Right lobe of liver (tissue), 6 donors: ENCODE measurements at regions not wholly inside any gene's neighbourhood (a gene's known extent, or its start where the extent isn't known, plus 50 kb on each side); places are given as distances from the start of the nearest gene placed in this dataset.

Source experiments
- ATAC-seq, 4 donors: fragments of 200-7000 bp; cut with Tn5 transposase; one replicate each; pipeline ENCODE4 v1.9.1; 2020; ENCODE audit warnings: mild to moderate bottlenecking in 4 of 4, moderate library complexity in 4 of 4
- DNase-seq, 3 donors: peaks; one replicate each; pipeline ENCODE4 v3.0.0-alpha.2; 2020
- H3K27ac ChIP-seq, 3 donors: fragments of 200-600 bp; one replicate each; pipeline ENCODE4 v1.8.0; 2022
- H3K27me3 ChIP-seq, 2 donors: fragments of 200-600 bp; one replicate each; pipeline ENCODE4 v1.8.0; 2022
- H3K36me3 ChIP-seq, 4 donors: fragments of 200-600 bp; sonication (generic) in 1 of 4; one replicate each; pipeline versions ENCODE4 v1.5.1 to v1.8.0; 2017 to 2022; ENCODE audit warnings: control low read depth in 1 of 4
- H3K4me1 ChIP-seq, 4 donors: fragments of 200-600 bp; sonication (generic) in 1 of 4; one replicate each; pipeline versions ENCODE4 v1.5.1 to v1.8.0; 2017 to 2022; ENCODE audit warnings: control low read depth in 1 of 4
- H3K4me3 ChIP-seq, 3 donors: fragments of 200-600 bp; one replicate each; pipeline ENCODE4 v1.8.0; 2022
- H3K9me3 ChIP-seq, 4 donors: fragments of 200-600 bp; sonication (generic) in 1 of 4; one replicate each; pipeline versions ENCODE4 v1.5.1 to v1.8.0; 2017 to 2022; ENCODE audit warnings: control low read depth in 1 of 4
- CTCF ChIP-seq, 4 donors: fragments of 200-600 bp in 3 of 4; fragments of 450-650 bp in 1 of 4; IDR thresholded peaks; one replicate each; pipeline versions ENCODE4 v1.5.1 to v1.8.0; 2016 to 2022; ENCODE audit warnings: antibody characterized with exemption in 4 of 4, mild to moderate bottlenecking in 2 of 4
- POLR2A ChIP-seq: fragments of 450-650 bp; IDR thresholded peaks from one replicate; pipeline ENCODE4 v1.6.1; 2017; ENCODE audit warnings: antibody characterized with exemption, mild to moderate bottlenecking
- WGBS: methylation state at CpG from one replicate; pipeline ENCODE4 v1.1.6; 2018; ENCODE audit warnings: low coverage, low lambda C conversion rate; ENCODE audit not compliant: insufficient coverage; ENCODE audit errors: missing lambda C conversion rate; 5-methylcytosine and 5-hydroxymethylcytosine counted together
- intact Hi-C, 2 donors: fragments of 100-400 bp; cut with DNase I; formaldehyde crosslinking; loops; one replicate each; pipeline versions ENCODE4 v1.11.2 to v1.14.1; 2022
- donor health status: DM: no; HTN: yes; CAD: no.
- donor health status: DM: no; HTN: no; CAD: no.
- donor health status: DM: no; HTN: no; CAD: no.
- donor health status: DM: no; HTN: yes; CAD: no.
- donor health status: DM: no; HTN: yes; CAD: no.

GRCh38 chr6:113564371-113565171 is 292.6 kb upstream of the MARCKS start:
- TF ChIP-seq CTCF (IDR thresholded peaks at IDR 0.05), result peak in 1 of 4 donors; percentile 6
- no peak for TF ChIP-seq POLR2A
- intact Hi-C loops, result no loop called here
- WGBS, result 46% methylated on average over 21 of the region's 22 CpGs
- Histone ChIP-seq H3K27ac (peak overlapping the region in 2 of 3 donors; percentile 13 to 32), H3K4me3 (no peak overlapping the region), H3K9me3 (no peaks in the 10 kb centered on the region), H3K36me3 (no peaks in the 10 kb centered on the region), H3K27me3 (no peaks in the 10 kb centered on the region), H3K4me1 (peaks cover 0 to 3% (median 0%) of the 10 kb centered on the region in 4 donors)
- ATAC-seq, result peak; percentile 83 to 96 (median 93)
- peak; percentile 43 to 78 (median 48) for DNase-seq

- Histone ChIP-seq H3K27ac (peak overlapping the region in 1 of 3 donors; percentile 13), H3K4me3 (no peak overlapping the region), H3K9me3 (no peaks in the 10 kb centered on the region), H3K4me1 (peaks cover 0 to 3% (median 0%) of the 10 kb centered on the region in 4 donors), H3K36me3 (no peaks in the 10 kb centered on the region), H3K27me3 (no peaks in the 10 kb centered on the region)
- TF ChIP-seq POLR2A (no peak), CTCF (IDR thresholded peaks at IDR 0.05) (no peak)
- DNase-seq (no peak), ATAC-seq (no peak)
- intact Hi-C loops, result no loop called here
- 73% methylated on average over 10 of the region's 10 CpGs for WGBS
Measured at GRCh38 chr6:113565306-113565705, 291.8 kb upstream of the MARCKS start.

- peaks cover 0 to 10% (median 0%) of the 10 kb centered on the region in 4 donors for H3K4me1 ChIP-seq
- H3K9me3 ChIP-seq, result no peaks in the 10 kb centered on the region
- H3K4me3 ChIP-seq, result no peak overlapping the region
- TF ChIP-seq POLR2A (no peak), CTCF (IDR thresholded peaks at IDR 0.05) (no peak)
- DNase-seq (no peak), ATAC-seq (no peak)
- intact Hi-C loops, result no loop called here
- no peaks in the 10 kb centered on the region for H3K36me3 ChIP-seq
- no peak overlapping the region for H3K27ac ChIP-seq
- no peaks in the 10 kb centered on the region for H3K27me3 ChIP-seq
Measured at GRCh38 chr6:113570161-113570560, 287.0 kb upstream of the MARCKS start.

- intact Hi-C loops, result no loop called here
- WGBS, result 64% methylated on average over 3 of the region's 3 CpGs
- no peak for ATAC-seq
Measured at GRCh38 chr6:113570641-113571040, 286.5 kb upstream of the MARCKS start.

More at GRCh38 chr6:113570641-113571040, 286.5 kb upstream of the MARCKS start:
- H3K27me3 ChIP-seq, result no peaks in the 10 kb centered on the region
- no peak for TF ChIP-seq POLR2A
- no peak for TF ChIP-seq CTCF (IDR thresholded peaks at IDR 0.05)
- no peaks in the 10 kb centered on the region for H3K9me3 ChIP-seq
- no peak overlapping the region for H3K27ac ChIP-seq
- H3K4me1 ChIP-seq, result peaks cover 0 to 10% (median 0%) of the 10 kb centered on the region in 4 donors
- DNase-seq, result no peak
- no peak overlapping the region for H3K4me3 ChIP-seq
- no peaks in the 10 kb centered on the region for H3K36me3 ChIP-seq
